Stimulated activated CD8-positive, alpha-beta memory T cell treated with anti-CD3 and anti-CD28 coated beads, Interleukin-15, amount 100 ng/mL, for 4 hours (primary cell): ENCODE measurements at regions not wholly inside any gene's neighbourhood (a gene's known extent, or its start where the extent isn't known, plus 50 kb on each side); places are given as distances from the start of the nearest gene placed in this dataset.
A peak's percentile ranks its signal among the peaks of the same experiment; 100 is the strongest.
"Not testable (repeated sequence)": the region's sequence is repeated elsewhere in the genome, so short reads cannot be mapped to it uniquely, and the experiment has no call there.

ENCODE experiments used
- DNase-seq, 2 donors: peaks; one replicate each; pipeline ENCODE4 v3.0.0-alpha.2; 2020; ENCODE audit warnings: low read depth in 2 of 2

DNA sequence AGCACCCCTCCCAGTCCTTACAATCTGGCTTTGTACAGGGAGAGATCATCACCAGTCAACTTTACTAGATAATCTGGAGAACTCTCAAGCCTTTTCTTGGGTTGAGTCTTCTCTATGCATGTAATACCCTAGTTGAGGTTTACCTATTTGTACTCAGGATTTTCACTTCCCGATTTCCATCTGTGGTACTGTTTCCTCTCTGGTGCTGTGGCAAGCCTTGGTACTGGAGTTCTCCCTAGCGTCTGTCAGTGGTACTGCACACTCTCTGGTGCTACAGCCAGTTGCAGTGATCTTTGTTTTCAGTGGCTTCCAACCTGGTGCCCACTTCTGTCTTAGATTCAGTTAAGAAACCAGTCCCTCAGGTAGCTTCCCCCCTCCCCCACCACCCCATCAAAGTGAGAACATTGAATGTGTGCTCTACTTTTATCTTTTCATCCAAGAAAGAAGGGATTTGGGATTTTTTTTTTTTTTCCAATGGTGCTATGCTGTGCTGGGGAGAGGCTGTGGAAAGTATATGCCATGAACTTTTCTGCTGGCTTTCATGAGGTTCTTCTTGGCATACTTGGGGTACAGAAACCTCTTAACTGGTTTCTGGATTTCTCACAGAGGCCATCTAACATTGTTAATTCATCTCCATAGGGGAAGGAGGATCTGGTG is 69.4 kb upstream of the EVL start:
- DNase-seq = peak; percentile 6 to 32

DNA sequence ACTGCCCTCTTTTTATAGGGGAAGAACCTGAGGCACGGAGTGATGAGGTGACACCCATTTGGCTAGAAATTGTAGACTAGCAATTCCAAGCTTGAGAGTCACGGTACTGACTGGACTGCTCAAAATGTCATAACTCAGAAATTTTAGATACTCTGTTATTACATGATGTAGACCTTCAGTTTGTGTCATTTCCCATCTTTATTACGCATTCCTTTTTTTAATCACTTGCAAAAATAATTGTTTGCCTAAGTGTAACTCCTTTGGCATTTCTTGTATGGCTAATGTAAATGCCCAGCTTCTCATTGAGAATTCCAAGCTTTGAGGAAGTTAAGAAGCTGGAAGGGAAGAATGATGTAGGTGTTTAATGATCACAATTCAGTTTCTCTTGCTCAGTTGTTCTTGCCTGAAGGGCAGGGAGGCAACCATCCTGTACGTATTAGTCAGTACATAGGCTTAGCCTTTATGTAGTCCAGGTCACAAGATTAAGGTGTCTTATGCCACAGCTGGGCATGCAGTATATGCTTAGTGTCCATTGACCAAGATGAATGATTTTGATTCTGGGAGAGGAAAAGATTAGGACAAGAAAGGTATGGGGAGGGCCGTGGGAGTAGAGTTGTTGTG is 68.2 kb upstream of the EVL start:
- no peak for DNase-seq

DNA sequence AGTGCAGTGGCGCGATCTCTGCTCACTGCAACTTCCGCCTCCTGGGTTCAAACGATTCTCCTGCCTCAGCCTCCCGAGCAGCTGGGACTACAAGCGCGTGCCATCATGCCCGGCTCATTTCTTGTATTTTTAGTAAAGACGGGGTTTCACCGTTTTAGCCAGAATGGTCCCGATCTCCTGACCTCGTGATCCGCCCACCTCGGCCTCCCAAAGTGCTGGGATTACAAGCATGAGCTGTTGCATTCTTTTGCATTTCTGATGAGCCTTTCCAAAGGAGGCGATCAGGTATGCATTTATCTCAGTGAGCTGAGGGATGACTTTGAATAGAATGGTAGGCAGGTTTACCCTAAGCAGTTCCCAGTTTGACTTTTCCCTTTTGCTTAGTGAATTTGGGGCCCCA is 64.8 kb upstream of the EVL start:
- DNase-seq = not testable (repeated sequence)

DNA sequence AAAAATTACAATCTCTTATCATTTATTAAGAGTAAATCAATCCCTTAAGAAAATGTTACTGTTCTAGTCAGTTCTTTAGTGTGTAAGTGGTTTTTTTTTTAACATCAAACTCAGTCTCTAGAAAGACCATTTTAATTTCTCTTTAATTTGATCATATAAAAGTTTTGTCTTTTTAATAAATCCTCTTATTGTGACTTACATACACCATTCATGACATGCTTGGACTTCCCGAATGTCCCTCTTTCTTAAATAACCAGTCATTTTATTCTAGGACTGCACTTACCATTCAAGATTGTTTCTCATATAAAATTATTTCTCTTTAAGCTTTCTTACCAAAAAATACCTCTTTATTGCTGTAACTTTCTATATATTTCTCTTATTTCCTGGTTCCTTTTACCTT is 60.8 kb upstream of the EVL start:
- no peak for DNase-seq

DNA sequence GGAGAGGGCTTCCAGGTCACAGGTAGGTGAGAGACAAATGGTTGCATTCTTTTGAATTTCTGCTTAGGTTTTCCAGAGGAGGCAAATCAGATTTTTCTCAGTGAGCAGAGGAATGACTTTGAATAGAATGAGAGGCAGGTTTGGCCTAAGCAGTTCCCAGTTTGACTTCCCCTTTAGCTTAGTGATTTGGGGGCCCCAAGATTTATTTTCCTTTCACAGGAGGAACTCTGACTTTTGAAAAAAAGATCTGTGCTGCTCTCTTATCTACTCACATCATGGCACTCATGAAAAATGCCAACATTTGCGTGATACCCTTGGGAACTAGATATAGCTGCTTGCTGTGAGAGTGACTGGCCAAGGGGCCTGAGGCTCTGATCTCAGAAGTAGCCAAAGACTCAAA is 58.0 kb upstream of the EVL start:
- DNase-seq = no peak

DNA sequence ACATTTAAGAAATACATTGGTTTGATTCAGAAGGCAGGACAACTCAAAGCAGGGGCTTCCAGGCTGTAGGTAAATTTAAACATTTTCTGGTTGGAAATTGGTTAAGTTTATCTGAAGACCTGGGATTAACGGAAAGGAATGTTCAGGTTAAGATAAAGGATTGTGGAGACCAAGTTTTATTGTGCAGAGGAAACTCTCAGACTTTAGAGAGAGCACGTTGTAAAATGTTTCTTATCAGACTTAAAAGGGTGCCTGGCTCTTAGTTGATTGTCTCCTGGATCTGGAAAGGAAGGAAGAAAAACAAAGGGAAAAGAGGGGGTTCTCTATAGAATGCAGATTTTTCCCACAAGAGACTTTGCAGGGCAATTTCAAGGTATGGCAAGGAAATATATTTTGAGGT is 55.4 kb upstream of the EVL start:
- not testable (repeated sequence) for DNase-seq

DNA sequence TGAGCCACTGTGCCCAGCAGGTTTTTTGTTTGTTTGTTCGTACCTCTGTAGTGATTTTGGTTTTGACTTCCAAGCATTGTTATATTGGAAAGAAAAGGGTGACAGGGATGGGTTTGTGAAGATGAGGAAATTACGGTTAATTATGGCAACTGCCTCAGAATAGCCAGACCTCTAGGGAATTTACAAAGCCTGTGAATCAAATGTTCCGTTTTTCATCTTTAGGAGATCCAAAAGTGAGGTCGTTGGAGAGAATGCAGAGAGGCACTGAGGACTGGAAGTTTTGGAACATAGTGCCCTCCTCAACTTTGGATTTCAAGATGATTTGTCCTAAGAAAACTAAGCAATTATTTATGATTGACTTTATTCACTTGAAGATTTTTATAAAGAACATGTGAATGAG is 54.5 kb upstream of the EVL start:
- DNase-seq = no peak

DNA sequence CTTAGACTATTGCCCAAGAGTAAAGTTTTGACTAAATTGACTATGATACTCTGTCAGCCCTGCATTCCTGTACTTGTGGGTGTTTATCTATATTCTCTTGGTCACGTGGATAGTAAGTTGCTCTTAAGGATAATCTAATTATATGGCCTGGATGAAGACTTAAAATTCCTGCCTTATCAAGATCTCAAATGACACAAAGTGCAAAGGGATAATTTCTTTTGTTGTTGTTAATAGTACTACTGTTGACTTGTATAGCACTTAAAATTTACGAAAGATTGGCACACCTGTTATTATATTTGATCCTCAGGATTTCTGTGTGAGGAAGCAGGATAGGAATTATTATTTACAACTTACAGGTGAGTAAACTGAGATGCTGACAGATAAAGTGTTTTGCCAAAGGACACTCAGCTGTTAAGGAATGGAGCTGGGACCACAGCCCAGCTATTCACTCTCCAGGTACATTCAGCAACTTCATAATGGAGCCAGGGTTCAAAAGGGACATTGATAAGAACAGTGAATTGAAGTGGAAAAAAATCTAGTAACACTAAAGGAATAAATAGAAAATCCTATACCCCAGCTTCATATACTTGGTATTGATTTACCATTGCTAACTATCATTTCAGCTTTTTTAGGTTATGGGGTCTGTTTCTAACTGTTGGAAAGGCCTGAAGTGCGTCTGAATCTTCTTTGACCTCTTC is 53.4 kb upstream of the EVL start:
- DNase-seq = no peak

DNA sequence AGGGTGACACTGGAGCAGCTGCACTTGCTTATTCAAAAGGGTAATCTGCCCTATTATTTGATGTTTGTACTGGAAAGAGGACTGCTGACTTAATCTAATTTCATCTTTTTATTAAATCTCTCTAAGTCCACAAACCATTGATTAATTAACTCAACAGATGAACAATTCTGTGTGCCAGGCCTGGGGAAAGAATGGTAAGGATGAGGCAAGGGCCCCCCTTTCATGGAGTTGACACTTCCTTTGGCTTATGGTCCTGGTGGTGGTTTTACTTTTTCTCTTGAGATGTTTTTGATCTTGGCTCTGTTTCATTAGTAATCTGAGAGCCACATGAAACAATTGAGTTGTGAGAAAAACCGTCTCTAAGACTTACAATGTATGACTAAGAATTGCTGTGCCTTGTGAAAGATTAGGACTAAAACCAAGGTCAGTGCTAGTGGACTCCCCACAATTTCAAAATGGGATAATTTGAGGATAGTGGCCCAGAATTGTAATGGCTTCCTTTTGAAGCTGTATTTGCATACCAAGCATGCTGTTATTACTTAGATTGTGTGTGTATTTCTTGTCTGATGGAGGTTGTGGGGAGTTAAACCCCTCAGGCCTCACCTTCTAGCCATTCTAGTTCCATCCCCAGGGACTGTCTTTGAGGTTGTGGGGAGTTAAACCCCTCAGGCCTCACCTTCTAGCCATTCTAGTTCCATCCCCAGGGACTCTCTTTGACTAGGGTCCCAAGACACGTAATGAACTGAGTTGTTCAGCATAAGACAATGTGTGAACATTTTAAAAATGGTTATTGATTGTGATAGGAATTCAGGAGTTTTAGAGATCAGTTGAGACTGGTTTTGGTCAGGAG is 52.5 kb upstream of the EVL start:
- DNase-seq = no peak

DNA sequence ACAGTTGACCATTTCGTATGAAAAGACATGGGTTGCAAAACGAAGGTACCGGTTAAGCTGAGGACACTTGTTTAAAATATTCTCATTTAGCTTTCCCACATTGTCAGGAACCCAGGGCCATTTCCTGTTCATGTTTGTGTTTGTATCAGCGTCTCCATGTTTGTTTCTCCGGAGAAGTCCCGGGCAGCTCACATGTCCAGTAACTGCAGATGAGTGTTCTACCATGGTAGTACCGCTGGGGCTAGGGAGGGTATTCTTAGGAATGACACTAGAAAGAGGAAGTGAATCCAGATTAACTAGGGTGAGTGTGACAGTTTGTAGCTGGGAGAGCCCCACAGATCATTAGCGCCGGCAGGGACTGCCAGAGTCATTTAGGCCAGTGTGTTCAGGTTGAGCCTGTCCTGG is 50.0 kb upstream of the EVL start:
- DNase-seq = no peak
